ENCODE measurements at regions not wholly inside any gene's neighbourhood (a gene's known extent, or its start where the extent isn't known, plus 50 kb on each side); places are given as distances from the start of the nearest gene placed in this dataset.

- WGBS, 2 donors: 71 to 74% methylated on average over 3 of the region's 3 CpGs
- Histone ChIP-seq H3K9me3 (ENCODE audit: control insufficient read depth in 2 of 2, insufficient read depth in 1 of 2, low read depth in 1 of 2, low read length in 1 of 2) (no peaks in the 10 kb centered on the region), H3K4me3 (ENCODE audit: low read depth in 1 of 2, low read length in 2 of 2) (no peak overlapping the region), H3K36me3 (ENCODE audit: control insufficient read depth in 2 of 2, insufficient read depth in 2 of 2, low read length in 1 of 2) (no peaks in the 10 kb centered on the region), H3K27ac (ENCODE audit: low read depth in 2 of 2, low read length in 1 of 2) (no peak overlapping the region), H3K4me1 (ENCODE audit: control insufficient read depth in 2 of 2, insufficient read depth in 2 of 2, low read length in 1 of 2) (no peaks in the 10 kb centered on the region), H3K27me3 (ENCODE audit: control insufficient read depth in 1 of 2, insufficient read depth in 2 of 2, low read length in 2 of 2) (no peaks in the 10 kb centered on the region)
Measured at GRCh38 chr5:165139721-165140120, 1634.3 kb downstream of the MAT2B start.

- 44 to 45% methylated on average over 4 of the region's 4 CpGs for WGBS, 2 donors
- Histone ChIP-seq H3K4me1 (ENCODE audit: control insufficient read depth in 2 of 2, insufficient read depth in 2 of 2, low read length in 1 of 2) (no peaks in the 10 kb centered on the region), H3K36me3 (ENCODE audit: control insufficient read depth in 2 of 2, insufficient read depth in 2 of 2, low read length in 1 of 2) (no peaks in the 10 kb centered on the region), H3K27ac (ENCODE audit: low read depth in 2 of 2, low read length in 1 of 2) (no peak overlapping the region), H3K4me3 (ENCODE audit: low read depth in 1 of 2, low read length in 2 of 2) (no peak overlapping the region), H3K27me3 (ENCODE audit: control insufficient read depth in 1 of 2, insufficient read depth in 2 of 2, low read length in 2 of 2) (no peaks in the 10 kb centered on the region), H3K9me3 (ENCODE audit: control insufficient read depth in 2 of 2, insufficient read depth in 1 of 2, low read depth in 1 of 2, low read length in 1 of 2) (no peaks in the 10 kb centered on the region)
Measured at GRCh38 chr5:165143741-165144140, 1638.3 kb downstream of the MAT2B start.

GRCh38 chr5:165149431-165149830 lies 1644.0 kb downstream of the MAT2B start:
- WGBS, 2 donors: 70 to 75% methylated on average over 1 of the region's 1 CpG

DNA sequence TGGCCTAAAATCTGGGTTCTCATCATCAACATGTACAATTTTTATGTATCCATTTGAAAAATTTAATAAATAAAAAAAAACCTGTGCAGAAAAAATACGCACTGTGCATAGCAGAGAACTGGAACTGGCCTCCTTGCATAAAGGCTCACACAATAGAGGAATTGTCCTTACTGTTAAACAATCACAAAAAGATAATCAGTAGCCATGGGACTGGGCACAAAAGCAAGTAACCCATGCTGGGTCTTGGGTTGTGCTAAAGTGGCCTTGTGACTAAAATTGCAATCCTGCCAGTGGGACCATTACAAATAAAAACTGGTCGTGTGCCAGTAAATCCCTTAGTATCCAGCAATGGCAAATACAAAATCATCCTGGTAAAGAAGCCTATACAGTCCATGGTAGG lies 1646.6 kb downstream of the MAT2B start:
- H3K9me3 ChIP-seq (ENCODE audit: control insufficient read depth in 2 of 2, insufficient read depth in 1 of 2, low read depth in 1 of 2, low read length in 1 of 2): no peaks in the 10 kb centered on the region
- H3K4me3 ChIP-seq (ENCODE audit: low read depth in 1 of 2, low read length in 2 of 2): no peak overlapping the region
- H3K4me1 ChIP-seq (ENCODE audit: control insufficient read depth in 2 of 2, insufficient read depth in 2 of 2, low read length in 1 of 2): no peaks in the 10 kb centered on the region
- no peaks in the 10 kb centered on the region for H3K27me3 ChIP-seq (ENCODE audit: control insufficient read depth in 1 of 2, insufficient read depth in 2 of 2, low read length in 2 of 2)
- H3K27ac ChIP-seq (ENCODE audit: low read depth in 2 of 2, low read length in 1 of 2): no peak overlapping the region
- WGBS, 2 donors: 61 to 74% methylated on average over 2 of the region's 2 CpGs
- H3K36me3 ChIP-seq (ENCODE audit: control insufficient read depth in 2 of 2, insufficient read depth in 2 of 2, low read length in 1 of 2): no peaks in the 10 kb centered on the region

More at GRCh38 chr5:165149431-165149830, 1644.0 kb downstream of the MAT2B start:
- Histone ChIP-seq H3K9me3 (ENCODE audit: control insufficient read depth in 2 of 2, insufficient read depth in 1 of 2, low read depth in 1 of 2, low read length in 1 of 2) (no peaks in the 10 kb centered on the region), H3K4me1 (ENCODE audit: control insufficient read depth in 2 of 2, insufficient read depth in 2 of 2, low read length in 1 of 2) (no peaks in the 10 kb centered on the region), H3K27me3 (ENCODE audit: control insufficient read depth in 1 of 2, insufficient read depth in 2 of 2, low read length in 2 of 2) (no peaks in the 10 kb centered on the region), H3K4me3 (ENCODE audit: low read depth in 1 of 2, low read length in 2 of 2) (no peak overlapping the region), H3K27ac (ENCODE audit: low read depth in 2 of 2, low read length in 1 of 2) (no peak overlapping the region), H3K36me3 (ENCODE audit: control insufficient read depth in 2 of 2, insufficient read depth in 2 of 2, low read length in 1 of 2) (no peaks in the 10 kb centered on the region)

GRCh38 chr5:165157219-165157618 lies 1651.8 kb downstream of the MAT2B start:
- no peak overlapping the region for H3K27ac ChIP-seq (ENCODE audit: low read depth in 2 of 2, low read length in 1 of 2)
- no peak overlapping the region for H3K4me3 ChIP-seq (ENCODE audit: low read depth in 1 of 2, low read length in 2 of 2)
- no peaks in the 10 kb centered on the region for H3K36me3 ChIP-seq (ENCODE audit: control insufficient read depth in 2 of 2, insufficient read depth in 2 of 2, low read length in 1 of 2)
- no peaks in the 10 kb centered on the region for H3K4me1 ChIP-seq (ENCODE audit: control insufficient read depth in 2 of 2, insufficient read depth in 2 of 2, low read length in 1 of 2)
- no peaks in the 10 kb centered on the region for H3K27me3 ChIP-seq (ENCODE audit: control insufficient read depth in 1 of 2, insufficient read depth in 2 of 2, low read length in 2 of 2)
- no peaks in the 10 kb centered on the region for H3K9me3 ChIP-seq (ENCODE audit: control insufficient read depth in 2 of 2, insufficient read depth in 1 of 2, low read depth in 1 of 2, low read length in 1 of 2)
- 50 to 58% methylated on average over 1 of the region's 1 CpG for WGBS, 2 donors

DNA sequence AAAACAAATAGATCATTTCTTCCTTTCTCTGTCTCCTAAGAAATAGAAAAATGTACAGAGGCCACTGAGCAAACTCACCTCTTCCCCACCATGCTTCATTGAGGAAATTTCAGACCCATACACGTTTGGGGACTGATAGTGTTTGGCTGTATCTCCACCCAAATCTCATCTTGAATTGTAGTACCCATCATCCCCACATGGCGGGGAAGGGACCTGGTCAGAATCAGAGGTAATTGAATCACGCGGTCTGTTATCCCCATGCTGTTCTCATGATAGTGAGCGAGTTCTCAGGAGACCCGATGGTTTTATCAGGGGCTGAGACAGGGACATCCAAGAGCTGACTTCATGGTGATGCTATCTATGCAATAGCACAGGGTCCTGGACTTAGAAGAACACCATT lies 1655.8 kb downstream of the MAT2B start:
- WGBS, 2 donors: 86 to 88% methylated on average over 6 of the region's 6 CpGs

DNA sequence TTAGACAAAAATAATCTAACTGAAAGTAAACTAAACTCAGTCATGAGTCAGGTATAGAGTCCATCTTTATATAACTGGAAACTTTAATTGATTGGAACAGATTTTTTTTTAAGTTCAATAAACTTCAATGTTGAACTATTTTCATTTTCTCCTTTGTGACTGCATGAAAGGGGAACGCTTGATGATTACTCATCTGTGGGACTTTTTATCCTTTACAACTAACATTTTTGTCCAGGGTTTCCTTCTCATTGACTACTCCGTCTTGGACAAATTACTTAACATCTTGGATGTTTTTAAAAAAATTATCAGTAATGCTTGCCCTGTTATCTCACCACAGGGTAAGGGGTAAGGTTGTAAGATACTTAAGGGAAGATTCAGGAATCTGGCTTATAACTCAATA lies 1658.4 kb downstream of the MAT2B start:
- WGBS, 2 donors: 41 to 55% methylated on average over 2 of the region's 2 CpGs
- no peaks in the 10 kb centered on the region for H3K27me3 ChIP-seq (ENCODE audit: control insufficient read depth in 1 of 2, insufficient read depth in 2 of 2, low read length in 2 of 2)

More for the DNA sequence above, 1655.8 kb downstream of the MAT2B start:
- Histone ChIP-seq H3K4me3 (ENCODE audit: low read depth in 1 of 2, low read length in 2 of 2) (no peak overlapping the region), H3K27me3 (ENCODE audit: control insufficient read depth in 1 of 2, insufficient read depth in 2 of 2, low read length in 2 of 2) (no peaks in the 10 kb centered on the region), H3K36me3 (ENCODE audit: control insufficient read depth in 2 of 2, insufficient read depth in 2 of 2, low read length in 1 of 2) (no peaks in the 10 kb centered on the region), H3K27ac (ENCODE audit: low read depth in 2 of 2, low read length in 1 of 2) (no peak overlapping the region), H3K9me3 (ENCODE audit: control insufficient read depth in 2 of 2, insufficient read depth in 1 of 2, low read depth in 1 of 2, low read length in 1 of 2) (no peaks in the 10 kb centered on the region), H3K4me1 (ENCODE audit: control insufficient read depth in 2 of 2, insufficient read depth in 2 of 2, low read length in 1 of 2) (no peaks in the 10 kb centered on the region)

GRCh38 chr5:165173651-165174050 lies 1668.2 kb downstream of the MAT2B start:
- 64 to 74% methylated on average over 2 of the region's 2 CpGs for WGBS, 2 donors
- no peaks in the 10 kb centered on the region for H3K36me3 ChIP-seq (ENCODE audit: control insufficient read depth in 2 of 2, insufficient read depth in 2 of 2, low read length in 1 of 2)
- no peak overlapping the region for H3K27ac ChIP-seq (ENCODE audit: low read depth in 2 of 2, low read length in 1 of 2)
- H3K4me1 ChIP-seq (ENCODE audit: control insufficient read depth in 2 of 2, insufficient read depth in 2 of 2, low read length in 1 of 2): no peaks in the 10 kb centered on the region
- no peak overlapping the region for H3K4me3 ChIP-seq (ENCODE audit: low read depth in 1 of 2, low read length in 2 of 2)
- no peaks in the 10 kb centered on the region for H3K27me3 ChIP-seq (ENCODE audit: control insufficient read depth in 1 of 2, insufficient read depth in 2 of 2, low read length in 2 of 2)
- H3K9me3 ChIP-seq (ENCODE audit: control insufficient read depth in 2 of 2, insufficient read depth in 1 of 2, low read depth in 1 of 2, low read length in 1 of 2): no peaks in the 10 kb centered on the region

More for the DNA sequence above, 1658.4 kb downstream of the MAT2B start:
- no peaks in the 10 kb centered on the region for H3K36me3 ChIP-seq (ENCODE audit: control insufficient read depth in 2 of 2, insufficient read depth in 2 of 2, low read length in 1 of 2)
- no peak overlapping the region for H3K4me3 ChIP-seq (ENCODE audit: low read depth in 1 of 2, low read length in 2 of 2)
- H3K4me1 ChIP-seq (ENCODE audit: control insufficient read depth in 2 of 2, insufficient read depth in 2 of 2, low read length in 1 of 2): no peaks in the 10 kb centered on the region
- H3K27ac ChIP-seq (ENCODE audit: low read depth in 2 of 2, low read length in 1 of 2): no peak overlapping the region
- H3K9me3 ChIP-seq (ENCODE audit: control insufficient read depth in 2 of 2, insufficient read depth in 1 of 2, low read depth in 1 of 2, low read length in 1 of 2): no peaks in the 10 kb centered on the region

DNA sequence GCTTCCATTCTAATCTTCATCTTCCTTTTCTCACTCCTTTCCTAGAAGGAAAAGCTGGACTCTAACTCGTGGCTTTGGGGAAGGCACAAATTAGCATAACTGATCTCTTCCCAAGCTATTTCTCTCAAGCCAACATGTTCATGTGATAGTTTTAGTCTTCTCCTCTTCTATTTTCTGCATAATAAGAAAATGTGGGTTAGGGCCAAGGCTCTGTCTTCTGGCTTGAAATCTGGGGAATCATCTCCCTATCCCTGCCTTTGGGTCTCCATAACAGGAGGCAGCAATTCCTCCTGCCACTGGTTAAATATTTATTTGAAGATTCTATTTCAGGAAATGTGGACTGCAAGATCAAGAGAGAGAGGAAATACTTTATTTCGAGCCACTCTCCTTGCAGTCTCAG lies 1669.6 kb downstream of the MAT2B start:
- H3K4me1 ChIP-seq (ENCODE audit: control insufficient read depth in 2 of 2, insufficient read depth in 2 of 2, low read length in 1 of 2): no peaks in the 10 kb centered on the region
- WGBS, 2 donors: 43 to 48% methylated on average over 2 of the region's 2 CpGs

GRCh38 chr5:165184183-165184582 lies 1678.8 kb downstream of the MAT2B start:
- Histone ChIP-seq H3K27ac (ENCODE audit: low read depth in 2 of 2, low read length in 1 of 2) (no peak overlapping the region), H3K27me3 (ENCODE audit: control insufficient read depth in 1 of 2, insufficient read depth in 2 of 2, low read length in 2 of 2) (no peaks in the 10 kb centered on the region), H3K9me3 (ENCODE audit: control insufficient read depth in 2 of 2, insufficient read depth in 1 of 2, low read depth in 1 of 2, low read length in 1 of 2) (peaks cover 0 to 8% of the 10 kb centered on the region in 2 donors), H3K4me3 (ENCODE audit: low read depth in 1 of 2, low read length in 2 of 2) (no peak overlapping the region), H3K4me1 (ENCODE audit: control insufficient read depth in 2 of 2, insufficient read depth in 2 of 2, low read length in 1 of 2) (no peaks in the 10 kb centered on the region), H3K36me3 (ENCODE audit: control insufficient read depth in 2 of 2, insufficient read depth in 2 of 2, low read length in 1 of 2) (no peaks in the 10 kb centered on the region)
- whole genome bisulfite sequencing, 2 donors: 93 to 94% methylated on average over 2 of the region's 2 CpGs

More for the DNA sequence above, 1669.6 kb downstream of the MAT2B start:
- Histone ChIP-seq H3K36me3 (ENCODE audit: control insufficient read depth in 2 of 2, insufficient read depth in 2 of 2, low read length in 1 of 2) (no peaks in the 10 kb centered on the region), H3K27ac (ENCODE audit: low read depth in 2 of 2, low read length in 1 of 2) (no peak overlapping the region), H3K27me3 (ENCODE audit: control insufficient read depth in 1 of 2, insufficient read depth in 2 of 2, low read length in 2 of 2) (no peaks in the 10 kb centered on the region), H3K4me3 (ENCODE audit: low read depth in 1 of 2, low read length in 2 of 2) (no peak overlapping the region), H3K9me3 (ENCODE audit: control insufficient read depth in 2 of 2, insufficient read depth in 1 of 2, low read depth in 1 of 2, low read length in 1 of 2) (no peaks in the 10 kb centered on the region)
